AG09309 (cell line): ENCODE measurements at regions not wholly inside any gene's neighbourhood (a gene's known extent, or its start where the extent isn't known, plus 50 kb on each side); places are given as distances from the start of the nearest gene placed in this dataset.

Source experiments
- DNase-seq: peaks from one replicate; pipeline ENCODE4 v3.0.0-alpha.2; 2010; ENCODE audit warnings: low read depth
- H3K4me3 ChIP-seq: 2 replicates; pipeline ENCODE4 v1.5.1; 2011; ENCODE audit warnings: mild to moderate bottlenecking, low read depth, low read length, moderate library complexity; ENCODE audit not compliant: control insufficient read depth
- TF ChIP-seq, protein P1 (sequence below): IDR thresholded peaks from 2 replicates; pipeline ENCODE4 v1.5.1; 2011; ENCODE audit warnings: mild to moderate bottlenecking, low read depth, low read length, inconsistent platforms; ENCODE audit not compliant: insufficient read depth, control insufficient read depth; ENCODE audit errors: missing control alignments

DNA sequence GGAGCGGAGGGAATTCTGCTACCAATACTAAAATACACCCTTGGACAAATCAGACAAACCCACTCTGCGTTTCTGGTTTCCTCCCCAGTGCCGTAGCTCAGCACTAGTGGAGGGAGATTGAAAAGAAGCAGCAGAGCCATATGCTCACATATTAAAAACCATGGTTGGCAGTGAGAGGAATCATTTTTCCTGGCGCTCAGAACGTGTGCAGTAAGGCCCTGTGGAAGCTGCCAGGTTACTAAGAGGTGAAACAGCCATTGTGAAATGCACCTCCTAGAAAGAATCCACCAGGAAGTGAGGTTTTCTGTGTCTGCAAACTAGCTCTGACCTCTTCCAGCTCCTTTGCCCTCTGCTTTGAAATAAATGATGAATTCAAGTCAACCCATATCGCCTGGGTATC is 177.2 kb downstream of the ERCC6L2 start:
- no peak for DNase-seq
- TF ChIP-seq, protein P1, sequence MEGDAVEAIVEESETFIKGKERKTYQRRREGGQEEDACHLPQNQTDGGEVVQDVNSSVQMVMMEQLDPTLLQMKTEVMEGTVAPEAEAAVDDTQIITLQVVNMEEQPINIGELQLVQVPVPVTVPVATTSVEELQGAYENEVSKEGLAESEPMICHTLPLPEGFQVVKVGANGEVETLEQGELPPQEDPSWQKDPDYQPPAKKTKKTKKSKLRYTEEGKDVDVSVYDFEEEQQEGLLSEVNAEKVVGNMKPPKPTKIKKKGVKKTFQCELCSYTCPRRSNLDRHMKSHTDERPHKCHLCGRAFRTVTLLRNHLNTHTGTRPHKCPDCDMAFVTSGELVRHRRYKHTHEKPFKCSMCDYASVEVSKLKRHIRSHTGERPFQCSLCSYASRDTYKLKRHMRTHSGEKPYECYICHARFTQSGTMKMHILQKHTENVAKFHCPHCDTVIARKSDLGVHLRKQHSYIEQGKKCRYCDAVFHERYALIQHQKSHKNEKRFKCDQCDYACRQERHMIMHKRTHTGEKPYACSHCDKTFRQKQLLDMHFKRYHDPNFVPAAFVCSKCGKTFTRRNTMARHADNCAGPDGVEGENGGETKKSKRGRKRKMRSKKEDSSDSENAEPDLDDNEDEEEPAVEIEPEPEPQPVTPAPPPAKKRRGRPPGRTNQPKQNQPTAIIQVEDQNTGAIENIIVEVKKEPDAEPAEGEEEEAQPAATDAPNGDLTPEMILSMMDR = no peak
- no peak overlapping the region for H3K4me3 ChIP-seq

DNA sequence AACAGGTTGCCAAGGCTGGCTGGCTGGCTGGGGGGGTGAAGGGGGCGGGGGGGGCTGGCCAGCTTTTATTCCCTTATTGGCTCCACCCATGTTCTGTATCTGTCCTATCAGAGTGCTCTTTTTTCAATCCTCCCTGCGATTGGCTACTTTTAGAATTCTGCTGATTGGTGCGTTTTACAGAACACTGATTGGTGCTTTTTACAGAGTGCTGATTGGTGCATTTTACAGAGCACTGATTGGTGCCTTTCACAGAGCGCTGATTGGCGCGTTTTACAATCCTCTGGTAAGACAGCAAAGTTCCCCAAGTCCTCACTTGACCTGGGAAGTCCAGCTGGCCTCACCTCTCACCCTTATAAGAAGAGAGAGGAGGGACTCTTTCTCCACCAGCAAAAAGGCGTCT is 175.9 kb downstream of the ERCC6L2 start:
- H3K4me3 ChIP-seq = no peak overlapping the region
- TF ChIP-seq, protein P1 = no peak
- no peak for DNase-seq

DNA sequence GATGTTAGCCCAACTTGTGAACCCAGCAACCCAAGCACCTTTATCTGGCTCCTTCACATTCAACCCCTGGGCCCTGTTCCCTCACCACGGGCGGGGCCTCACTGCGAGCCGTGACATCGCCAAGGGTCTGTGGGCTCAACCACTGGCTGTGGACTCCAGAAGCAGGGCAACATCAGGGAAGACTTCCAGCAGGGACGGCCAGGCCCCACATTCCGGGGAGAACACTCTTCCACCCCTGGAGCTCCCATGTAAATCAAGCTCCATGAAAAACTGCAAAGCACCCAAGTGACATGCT is 175.3 kb downstream of the ERCC6L2 start:
- TF ChIP-seq, protein P1 = no peak
- H3K4me3 ChIP-seq = no peak overlapping the region
- DNase-seq = no peak

GRCh38 chr9:96050048-96050860 is 174.8 kb downstream of the ERCC6L2 start:
- TF ChIP-seq, protein P1 = no peak
- DNase-seq = no peak

GRCh38 chr9:96048956-96049831 is 173.7 kb downstream of the ERCC6L2 start:
- TF ChIP-seq, protein P1 = no peak
- H3K4me3 ChIP-seq = no peak overlapping the region
- DNase-seq = no peak

More at GRCh38 chr9:96050048-96050860, 174.8 kb downstream of the ERCC6L2 start:
- H3K4me3 ChIP-seq = no peak overlapping the region

DNA sequence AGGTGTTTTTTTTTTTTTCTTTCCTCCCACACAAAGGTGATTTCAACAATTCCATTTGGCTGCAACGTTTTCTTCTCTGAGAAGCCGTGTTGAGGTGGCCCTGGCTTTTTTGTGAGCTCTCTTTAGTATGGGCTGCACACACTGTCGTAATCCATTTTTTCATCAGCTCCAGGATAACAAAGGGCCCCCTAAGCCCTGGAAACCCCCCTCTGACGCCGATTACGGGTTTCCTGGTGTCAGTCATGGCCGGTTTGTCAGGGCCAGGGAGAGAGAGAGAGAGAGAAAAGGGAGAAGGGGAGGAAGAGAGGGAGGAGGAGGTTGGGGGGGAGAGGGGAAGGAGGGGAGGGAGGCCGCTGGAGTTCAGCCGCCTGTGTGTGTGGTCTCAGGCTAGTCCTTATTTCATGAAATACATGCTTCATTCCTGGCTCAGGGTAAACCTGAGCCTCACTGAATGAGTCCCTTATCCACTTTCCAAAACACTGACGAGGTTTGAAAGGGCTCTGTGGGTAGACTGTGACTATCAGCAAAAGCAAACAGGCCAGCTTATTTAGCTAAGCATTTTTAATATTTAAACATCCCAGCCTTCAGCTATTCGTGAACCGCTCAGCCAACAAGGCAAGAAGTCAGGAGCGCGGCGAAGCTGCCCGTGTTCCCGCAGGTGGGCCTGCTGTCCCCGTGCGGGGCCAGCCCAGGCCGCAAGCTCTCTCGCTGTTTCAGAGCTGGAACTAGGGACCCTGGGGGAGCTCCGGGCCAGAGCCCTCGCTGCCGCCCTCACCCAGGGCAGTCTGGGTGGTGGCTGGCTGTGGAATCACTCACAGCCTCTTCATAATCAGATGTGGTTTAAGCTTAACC is 172.8 kb downstream of the ERCC6L2 start:
- TF ChIP-seq, protein P1 = no peak
- no peak overlapping the region for H3K4me3 ChIP-seq
- no peak for DNase-seq
